B cell (primary cell): ENCODE measurements at regions not wholly inside any gene's neighbourhood (a gene's known extent, or its start where the extent isn't known, plus 50 kb on each side); places are given as distances from the start of the nearest gene placed in this dataset.

Experiments used
- CTCF ChIP-seq: fragments of 200-600 bp; IDR thresholded peaks from one replicate; pipeline ENCODE4 v1.8.0; 2022; ENCODE audit warnings: antibody characterized with exemption, mild to moderate bottlenecking
- EZH2 ChIP-seq: IDR thresholded peaks from 2 replicates; pipeline ENCODE4 v1.6.1; 2012; ENCODE audit warnings: borderline replicate concordance, low read depth, mild to moderate bottlenecking, moderate library complexity, low read length; ENCODE audit not compliant: insufficient read depth, poor library complexity, severe bottlenecking

- TF ChIP-seq CTCF, result no peak
- no peak for TF ChIP-seq EZH2
Measured at GRCh38 chr12:114499338-114499737, 93.4 kb upstream of the TBX5 start.
